ENCODE measurements at regions not wholly inside any gene's neighbourhood (a gene's known extent, or its start where the extent isn't known, plus 50 kb on each side); places are given as distances from the start of the nearest gene placed in this dataset.

GRCh38 chr10:71048971-71049615 lies 160.7 kb upstream of the PCBD1 start:
- DNase-seq: no peak

- no peak for DNase-seq
These were observed 161.6 kb upstream of the PCBD1 start for GRCh38 chr10:71049994-71050393.

- DNase-seq: no peak
These were observed 160.2 kb upstream of the UNC5B start for GRCh38 chr10:71052076-71052660.

- no peak for DNase-seq
These were observed 159.7 kb upstream of the UNC5B start for GRCh38 chr10:71052708-71053107.

GRCh38 chr10:71053169-71053895 lies 159.0 kb upstream of the UNC5B start:
- DNase-seq: no peak

GRCh38 chr10:71058308-71058707 lies 154.1 kb upstream of the UNC5B start:
- DNase-seq: no peak

GRCh38 chr10:71059054-71059818 lies 153.1 kb upstream of the UNC5B start:
- DNase-seq: no peak

- DNase-seq: no peak
These were observed 152.4 kb upstream of the UNC5B start for GRCh38 chr10:71059943-71060342.

GRCh38 chr10:71060476-71061426 lies 151.6 kb upstream of the UNC5B start:
- DNase-seq: no peak

GRCh38 chr10:71061472-71061871 lies 150.9 kb upstream of the UNC5B start:
- DNase-seq: no peak

- no peak for DNase-seq
These were observed 150.2 kb upstream of the UNC5B start for GRCh38 chr10:71062156-71062555.

GRCh38 chr10:71063401-71063800 lies 149.0 kb upstream of the UNC5B start:
- no peak for DNase-seq

- DNase-seq: peak; percentile 15
These were observed 147.8 kb upstream of the UNC5B start for GRCh38 chr10:71064413-71065118.

- no peak for DNase-seq
These were observed 146.7 kb upstream of the UNC5B start for GRCh38 chr10:71065659-71066058.

- no peak for DNase-seq
These were observed 145.8 kb upstream of the UNC5B start for GRCh38 chr10:71066600-71066999.

GRCh38 chr10:71067098-71067740 lies 145.2 kb upstream of the UNC5B start:
- DNase-seq: no peak

- no peak for DNase-seq
These were observed 143.5 kb upstream of the UNC5B start for GRCh38 chr10:71068861-71069271.

- no peak for DNase-seq
These were observed 142.3 kb upstream of the UNC5B start for GRCh38 chr10:71069909-71070666.

- no peak for DNase-seq
These were observed 141.6 kb upstream of the UNC5B start for GRCh38 chr10:71070741-71071140.

Measured in hindlimb muscle (tissue), 1 donor.